CD4-positive, alpha-beta T cell (primary cell): ENCODE measurements at regions not wholly inside any gene's neighbourhood (a gene's known extent, or its start where the extent isn't known, plus 50 kb on each side); places are given as distances from the start of the nearest gene placed in this dataset.

Source experiments
- ATAC-seq: fragments of 200-7000 bp; cut with Tn5 transposase; one replicate; pipeline ENCODE4 v1.10.0; 2022; ENCODE audit warnings: mild to moderate bottlenecking; ENCODE audit not compliant: poor library complexity
- CTCF ChIA-PET: fragments of 350-600 bp; sonication (Branson Sonifier 250); formaldehyde crosslinking; loops from one replicate; lab custom pipeline; 2021; ENCODE audit warnings: antibody characterized with exemption, inconsistent platforms; lab: Charles Lee
- POLR2A ChIA-PET: fragments of 350-600 bp; sonication (Branson Sonifier 250); formaldehyde crosslinking; loops from one replicate; lab custom pipeline; 2021; ENCODE audit warnings: antibody characterized with exemption, inconsistent platforms; lab: Charles Lee
- DNase-seq, 14 experiments: peaks; one replicate each; pipeline ENCODE4 v3.0.0-alpha.2; 2013 to 2020; ENCODE audit warnings: mixed read lengths in 2 of 14
- H3K27ac ChIP-seq, 2 donors: one replicate each; pipeline versions ENCODE4 v1.5.1 to v1.7.0; 2013; ENCODE audit warnings: low read length in 2 of 2, low read depth in 1 of 2, mild to moderate bottlenecking in 1 of 2
- H3K27me3 ChIP-seq, 2 experiments: 1 replicate in 1 of 2; 2 replicates in 1 of 2; pipeline versions ENCODE4 v1.6.1 to v1.7.0; 2013; ENCODE audit warnings: low read length in 2 of 2, control low read depth in 1 of 2, mild to moderate bottlenecking in 1 of 2, moderate library complexity in 1 of 2; ENCODE audit not compliant: insufficient read depth in 2 of 2, control insufficient read depth in 1 of 2
- H3K36me3 ChIP-seq: one replicate; pipeline ENCODE4 v1.6.1; 2013; ENCODE audit warnings: low read length, control low read depth; ENCODE audit not compliant: insufficient read depth
- H3K4me1 ChIP-seq: one replicate; pipeline ENCODE4 v1.6.1; 2013; ENCODE audit warnings: low read length, control low read depth; ENCODE audit not compliant: insufficient read depth
- H3K4me3 ChIP-seq: one replicate; pipeline ENCODE4 v1.5.1; 2013; ENCODE audit warnings: mild to moderate bottlenecking, low read length, moderate library complexity
- H3K9me3 ChIP-seq, 2 experiments: 1 replicate in 1 of 2; 2 replicates in 1 of 2; pipeline versions ENCODE4 v1.6.1 to v1.7.0; 2013; ENCODE audit warnings: low read length in 2 of 2, mild to moderate bottlenecking in 2 of 2, control low read depth in 1 of 2, moderate library complexity in 1 of 2; ENCODE audit not compliant: control insufficient read depth in 1 of 2, insufficient read depth in 1 of 2
- H3K27ac Mint-ChIP-seq: one replicate; pipeline ENCODE4 v1.8.0; 2020; ENCODE audit warnings: mixed read lengths
- H3K27me3 Mint-ChIP-seq: one replicate; pipeline ENCODE4 v1.8.0; 2021; ENCODE audit warnings: mixed read lengths
- H3K36me3 Mint-ChIP-seq: one replicate; pipeline ENCODE4 v1.8.0; 2021; ENCODE audit warnings: low read depth, mixed read lengths
- H3K4me1 Mint-ChIP-seq: one replicate; pipeline ENCODE4 v1.8.0; 2021; ENCODE audit warnings: low read depth, mixed read lengths
- H3K4me3 Mint-ChIP-seq: one replicate; pipeline ENCODE4 v1.8.0; 2020; ENCODE audit warnings: mild to moderate bottlenecking, mixed read lengths
- H3K9me3 Mint-ChIP-seq: one replicate; pipeline ENCODE4 v1.8.0; 2020; ENCODE audit warnings: mixed read lengths
- intact Hi-C, 2 experiments: fragments of 100-400 bp; cut with DNase I in 1 of 2; cut with micrococcal nuclease in 1 of 2; formaldehyde crosslinking; loops; one replicate each; pipeline versions ENCODE4 v1.15.1 to v1.9.0; 2023 to 2025; cut with DNase I, micrococcal nuclease
- TF ChIP-seq, protein P1 (sequence below): fragments of 200-600 bp; IDR thresholded peaks from one replicate; pipeline ENCODE4 v1.8.0; 2022; ENCODE audit warnings: antibody characterized with exemption, mild to moderate bottlenecking

DNA sequence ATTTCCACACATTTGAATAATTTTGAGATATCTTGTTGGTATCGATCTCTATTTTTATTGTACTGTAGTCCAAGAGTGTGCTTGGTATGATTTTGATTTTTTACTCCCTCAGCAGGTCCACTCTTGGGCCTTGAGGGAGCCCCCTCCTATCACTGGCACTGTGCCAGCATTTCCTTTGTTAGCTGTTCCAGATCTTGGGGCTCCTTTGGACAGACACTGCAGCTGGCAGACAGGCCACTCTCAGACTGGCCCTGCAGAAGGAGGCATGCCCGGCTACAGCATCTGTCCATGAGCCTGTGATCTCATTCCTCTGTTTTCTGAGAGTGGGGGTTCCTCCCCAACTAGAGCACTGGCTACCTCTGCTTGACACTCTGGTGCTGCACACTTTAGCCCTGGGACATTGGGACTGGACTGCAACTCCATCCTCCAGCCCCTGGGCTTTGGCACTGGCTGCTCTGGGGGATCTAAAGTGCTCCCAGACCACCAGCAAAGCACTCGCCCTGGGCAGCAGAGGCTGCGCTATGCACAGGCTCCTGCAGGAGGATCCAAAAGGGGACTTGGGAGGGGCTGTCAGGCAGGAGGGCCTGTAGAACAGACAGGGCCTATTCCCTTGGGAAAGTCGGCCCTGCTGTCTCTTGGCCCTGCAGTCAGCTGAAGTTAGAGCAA, 271.3 kb upstream of the DMAC1 start:
- H3K27ac Mint-ChIP-seq: no peak overlapping the region
- no peaks in the 10 kb centered on the region for H3K9me3 Mint-ChIP-seq
- H3K4me1 Mint-ChIP-seq: no peaks in the 10 kb centered on the region
- DNase-seq: no peak
- ATAC-seq: no peak
- CTCF ChIA-PET: no interaction called here
- Histone ChIP-seq H3K4me1 (no peaks in the 10 kb centered on the region), H3K27me3 (no peaks in the 10 kb centered on the region), H3K27ac (no peak overlapping the region), H3K4me3 (no peak overlapping the region), H3K36me3 (no peaks in the 10 kb centered on the region), H3K9me3 (no peaks in the 10 kb centered on the region)
- intact Hi-C loops: no loop called here
- no peak overlapping the region for H3K4me3 Mint-ChIP-seq
- no peaks in the 10 kb centered on the region for H3K27me3 Mint-ChIP-seq
- H3K36me3 Mint-ChIP-seq: no peaks in the 10 kb centered on the region
- POLR2A ChIA-PET: no interaction called here
- TF ChIP-seq, protein P1, sequence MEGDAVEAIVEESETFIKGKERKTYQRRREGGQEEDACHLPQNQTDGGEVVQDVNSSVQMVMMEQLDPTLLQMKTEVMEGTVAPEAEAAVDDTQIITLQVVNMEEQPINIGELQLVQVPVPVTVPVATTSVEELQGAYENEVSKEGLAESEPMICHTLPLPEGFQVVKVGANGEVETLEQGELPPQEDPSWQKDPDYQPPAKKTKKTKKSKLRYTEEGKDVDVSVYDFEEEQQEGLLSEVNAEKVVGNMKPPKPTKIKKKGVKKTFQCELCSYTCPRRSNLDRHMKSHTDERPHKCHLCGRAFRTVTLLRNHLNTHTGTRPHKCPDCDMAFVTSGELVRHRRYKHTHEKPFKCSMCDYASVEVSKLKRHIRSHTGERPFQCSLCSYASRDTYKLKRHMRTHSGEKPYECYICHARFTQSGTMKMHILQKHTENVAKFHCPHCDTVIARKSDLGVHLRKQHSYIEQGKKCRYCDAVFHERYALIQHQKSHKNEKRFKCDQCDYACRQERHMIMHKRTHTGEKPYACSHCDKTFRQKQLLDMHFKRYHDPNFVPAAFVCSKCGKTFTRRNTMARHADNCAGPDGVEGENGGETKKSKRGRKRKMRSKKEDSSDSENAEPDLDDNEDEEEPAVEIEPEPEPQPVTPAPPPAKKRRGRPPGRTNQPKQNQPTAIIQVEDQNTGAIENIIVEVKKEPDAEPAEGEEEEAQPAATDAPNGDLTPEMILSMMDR: no peak

DNA sequence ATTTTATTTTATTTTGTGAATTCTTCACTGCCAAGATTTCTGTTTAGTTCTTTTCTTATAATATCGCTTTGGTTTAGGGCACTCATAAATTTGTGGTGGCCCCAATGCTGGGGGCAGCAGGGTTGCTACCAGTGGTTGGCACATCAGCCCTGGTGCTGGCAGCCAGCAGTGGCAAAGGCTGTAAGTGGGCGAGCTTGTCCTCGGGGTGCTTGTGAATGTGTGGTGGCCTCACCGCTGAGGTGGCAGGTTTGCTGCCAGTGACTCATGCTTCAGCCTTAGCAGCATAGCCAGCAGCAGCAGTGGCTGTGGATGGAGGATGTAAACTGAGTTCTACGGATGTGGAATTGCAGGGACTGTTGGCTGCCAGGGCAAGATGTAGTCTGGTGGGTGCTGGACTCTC, 262.9 kb upstream of the DMAC1 start:
- TF ChIP-seq, protein P1: no peak
- Mint-ChIP-seq H3K27me3 (no peaks in the 10 kb centered on the region), H3K4me3 (no peak overlapping the region), H3K4me1 (peaks cover 4% of the 10 kb centered on the region), H3K36me3 (no peaks in the 10 kb centered on the region), H3K9me3 (peaks cover 10% of the 10 kb centered on the region), H3K27ac (no peak overlapping the region)
- intact Hi-C loops: no loop called here
- ATAC-seq (no peak), DNase-seq (no peak)
- H3K27ac ChIP-seq: no peak overlapping the region
- H3K4me3 ChIP-seq: no peak overlapping the region
- no peaks in the 10 kb centered on the region for H3K36me3 ChIP-seq
- ChIA-PET POLR2A (no interaction called here), CTCF (no interaction called here)
- H3K4me1 ChIP-seq: no peaks in the 10 kb centered on the region
- H3K9me3 ChIP-seq: peaks cover 0 to 9% of the 10 kb centered on the region in 2 experiments
- no peaks in the 10 kb centered on the region for H3K27me3 ChIP-seq

DNA sequence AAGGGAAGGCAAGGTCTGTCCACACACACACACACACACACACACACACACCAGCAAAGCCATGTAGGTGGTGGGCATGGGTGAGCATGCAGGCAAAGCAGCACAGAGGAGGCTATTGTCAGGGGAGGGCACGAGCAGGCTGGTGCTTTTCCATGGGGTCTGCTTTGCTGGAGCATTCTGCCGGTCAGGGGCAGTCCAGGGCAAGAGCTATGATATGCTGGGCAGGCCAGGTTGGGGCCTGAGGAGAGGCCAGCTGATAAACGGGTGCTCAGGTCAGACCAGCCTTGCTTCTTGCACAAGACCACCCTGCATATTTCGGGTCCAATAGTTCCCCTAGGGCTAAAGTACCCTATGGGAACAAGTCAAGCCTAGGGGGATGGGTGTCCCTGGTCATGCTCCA, 253.9 kb upstream of the DMAC1 start:
- CTCF ChIA-PET: no interaction called here
- H3K36me3 Mint-ChIP-seq: peaks cover 4% of the 10 kb centered on the region
- peaks cover 16% of the 10 kb centered on the region for H3K9me3 Mint-ChIP-seq
- ATAC-seq (no peak), DNase-seq (peak in 1 of 14 experiments; percentile 8)
- H3K27me3 Mint-ChIP-seq: no peaks in the 10 kb centered on the region
- intact Hi-C loops: loop anchor here in 1 of 2 experiments (10.0 kb wide), 1 partner anchor 209 kb away; no protein-coding TSS in a partner anchor
- H3K4me1 Mint-ChIP-seq: no peaks in the 10 kb centered on the region
- no peak overlapping the region for H3K4me3 Mint-ChIP-seq
- Histone ChIP-seq H3K4me3 (no peak overlapping the region), H3K27me3 (no peaks in the 10 kb centered on the region), H3K9me3 (no peaks in the 10 kb centered on the region), H3K27ac (no peak overlapping the region), H3K36me3 (no peaks in the 10 kb centered on the region), H3K4me1 (no peaks in the 10 kb centered on the region)
- H3K27ac Mint-ChIP-seq: no peak overlapping the region
- TF ChIP-seq, protein P1: no peak
- POLR2A ChIA-PET: no interaction called here
